ENCODE measurements at regions not wholly inside any gene's neighbourhood (a gene's known extent, or its start where the extent isn't known, plus 50 kb on each side); places are given as distances from the start of the nearest gene placed in this dataset.
"Not testable (repeated sequence)": the region's sequence is repeated elsewhere in the genome, so short reads cannot be mapped to it uniquely, and the experiment has no call there.

- intact Hi-C loops (cut with DNase I), result no loop called here
- DNase-seq, result no peak
- WGBS, 4 donors, result 22 to 51% (median 40%) methylated on average over 1 of the region's 1 CpG
- Histone ChIP-seq H3K9me3 (no peaks in the 10 kb centered on the region), H3K36me3 (no peaks in the 10 kb centered on the region), H3K27me3 (no peaks in the 10 kb centered on the region), H3K4me3 (no peak overlapping the region), H3K4me1 (no peaks in the 10 kb centered on the region), H3K27ac (no peak overlapping the region)
- no peak for TF ChIP-seq POLR2A (IDR thresholded peaks at IDR 0.05)
- TF ChIP-seq, protein P1, sequence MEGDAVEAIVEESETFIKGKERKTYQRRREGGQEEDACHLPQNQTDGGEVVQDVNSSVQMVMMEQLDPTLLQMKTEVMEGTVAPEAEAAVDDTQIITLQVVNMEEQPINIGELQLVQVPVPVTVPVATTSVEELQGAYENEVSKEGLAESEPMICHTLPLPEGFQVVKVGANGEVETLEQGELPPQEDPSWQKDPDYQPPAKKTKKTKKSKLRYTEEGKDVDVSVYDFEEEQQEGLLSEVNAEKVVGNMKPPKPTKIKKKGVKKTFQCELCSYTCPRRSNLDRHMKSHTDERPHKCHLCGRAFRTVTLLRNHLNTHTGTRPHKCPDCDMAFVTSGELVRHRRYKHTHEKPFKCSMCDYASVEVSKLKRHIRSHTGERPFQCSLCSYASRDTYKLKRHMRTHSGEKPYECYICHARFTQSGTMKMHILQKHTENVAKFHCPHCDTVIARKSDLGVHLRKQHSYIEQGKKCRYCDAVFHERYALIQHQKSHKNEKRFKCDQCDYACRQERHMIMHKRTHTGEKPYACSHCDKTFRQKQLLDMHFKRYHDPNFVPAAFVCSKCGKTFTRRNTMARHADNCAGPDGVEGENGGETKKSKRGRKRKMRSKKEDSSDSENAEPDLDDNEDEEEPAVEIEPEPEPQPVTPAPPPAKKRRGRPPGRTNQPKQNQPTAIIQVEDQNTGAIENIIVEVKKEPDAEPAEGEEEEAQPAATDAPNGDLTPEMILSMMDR (IDR thresholded peaks at IDR 0.05), result no peak
- ATAC-seq, result no peak
These were observed 359.9 kb downstream of the DSC3 start for GRCh38 chr18:30682672-30683071.

GRCh38 chr18:30679285-30679930 is 363.1 kb downstream of the DSC3 start:
- intact Hi-C loops (cut with DNase I), result loop anchor here in 2 of 10 donors (10.0 kb wide), 2 partner anchors 55 to 65 kb away; no protein-coding TSS in a partner anchor

DNA sequence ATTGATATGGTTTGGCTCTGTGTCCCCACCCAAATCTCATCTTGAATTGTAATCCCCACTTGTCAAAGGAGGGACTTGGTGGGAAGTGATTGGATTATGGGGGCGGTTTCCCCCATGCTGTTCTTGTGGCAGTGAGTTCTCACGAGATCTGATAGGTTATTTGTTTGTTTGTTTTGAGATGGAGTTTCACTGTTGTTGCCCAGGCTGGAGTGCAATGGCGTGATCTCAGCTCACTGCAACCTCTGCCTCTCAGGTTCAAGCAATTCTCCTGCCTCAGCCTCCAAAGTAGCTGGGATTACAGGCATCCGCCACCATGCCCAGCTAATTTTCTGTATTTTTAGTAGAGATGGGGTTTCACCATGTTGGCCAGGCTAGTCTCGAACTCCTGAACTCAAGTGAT is 364.7 kb downstream of the DSC3 start:
- H3K27me3 ChIP-seq, H3K36me3 ChIP-seq, DNase-seq, H3K27ac ChIP-seq, ATAC-seq, H3K9me3 ChIP-seq, H3K4me1 ChIP-seq, H3K4me3 ChIP-seq: not testable (repeated sequence)
- intact Hi-C loops (cut with DNase I), result loop anchor here in 2 of 10 donors (10.0 kb wide), 2 partner anchors 53 to 63 kb away; no protein-coding TSS in a partner anchor
- 84 to 94% (median 85%) methylated on average over 5 of the region's 5 CpGs for WGBS, 4 donors

More at GRCh38 chr18:30679285-30679930, 363.1 kb downstream of the DSC3 start:
- 51 to 60% (median 56%) methylated on average over 5 of the region's 5 CpGs for WGBS, 4 donors
- no peak for TF ChIP-seq POLR2A (IDR thresholded peaks at IDR 0.05)
- TF ChIP-seq, protein P1 (IDR thresholded peaks at IDR 0.05), result no peak
- no peaks in the 10 kb centered on the region for H3K9me3 ChIP-seq
- no peaks in the 10 kb centered on the region for H3K27me3 ChIP-seq
- peaks cover 0 to 3% (median 0%) of the 10 kb centered on the region in 12 donors for H3K4me1 ChIP-seq
- H3K36me3 ChIP-seq, result no peaks in the 10 kb centered on the region
- no peak overlapping the region for H3K4me3 ChIP-seq
- H3K27ac ChIP-seq, result no peak overlapping the region
- no peak for DNase-seq
- ATAC-seq, result peak in 1 of 4 donors; percentile 70

DNA sequence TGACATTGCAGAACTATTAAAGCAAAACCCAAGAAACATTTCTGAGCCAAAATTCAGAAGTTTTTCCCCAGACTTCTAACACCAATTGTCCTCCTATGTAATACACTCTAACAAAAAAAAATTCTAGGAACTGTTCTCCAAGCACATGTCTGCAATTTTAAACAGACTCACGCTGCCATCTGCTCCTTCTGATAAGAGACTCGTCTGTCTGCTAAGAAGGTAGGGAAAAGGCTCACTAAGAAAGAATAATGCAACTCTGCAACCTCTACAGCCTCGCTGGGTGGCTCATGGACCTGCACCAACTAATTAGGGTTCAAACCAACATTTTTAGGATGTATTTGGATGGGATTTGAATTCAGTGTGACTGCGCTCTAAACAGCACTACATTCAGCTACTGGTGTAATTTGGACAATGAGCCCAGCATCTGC is 366.5 kb downstream of the DSC3 start:
- H3K4me3 ChIP-seq, result no peak overlapping the region
- H3K36me3 ChIP-seq, result no peaks in the 10 kb centered on the region
- intact Hi-C loops (cut with DNase I), result loop anchor here in 2 of 10 donors (10.0 kb wide), 2 partner anchors 51 to 61 kb away; no protein-coding TSS in a partner anchor
- no peak for ATAC-seq
- no peak for TF ChIP-seq POLR2A (IDR thresholded peaks at IDR 0.05)
- TF ChIP-seq, protein P1 (IDR thresholded peaks at IDR 0.05), result no peak
- H3K27me3 ChIP-seq, result no peaks in the 10 kb centered on the region
- no peaks in the 10 kb centered on the region for H3K9me3 ChIP-seq
- peaks cover 0 to 3% (median 0%) of the 10 kb centered on the region in 12 donors for H3K4me1 ChIP-seq
- H3K27ac ChIP-seq, result no peak overlapping the region
- no peak for DNase-seq
- 5 to 11% (median 8%) methylated on average over 4 of the region's 4 CpGs for WGBS, 4 donors

Measured in heart left ventricle (tissue), 16 donors.